Mesothelial cell of epicardium (in vitro differentiated cells): ENCODE measurements at regions not wholly inside any gene's neighbourhood (a gene's known extent, or its start where the extent isn't known, plus 50 kb on each side); places are given as distances from the start of the nearest gene placed in this dataset.
A peak's percentile ranks its signal among the peaks of the same experiment; 100 is the strongest.

Experiments used
- DNase-seq, 2 experiments: peaks; one replicate each; pipeline ENCODE4 v3.0.0; 2021; ENCODE audit warnings: low spot score in 2 of 2; ENCODE audit not compliant: unreplicated experiment in 2 of 2
- H3K27ac Mint-ChIP-seq: 2 replicates; pipeline ENCODE4 v1.8.0; 2021; ENCODE audit warnings: mixed read lengths
- H3K27me3 Mint-ChIP-seq: 2 replicates; pipeline ENCODE4 v1.8.0; 2021; ENCODE audit warnings: low read depth, mixed read lengths
- H3K36me3 Mint-ChIP-seq: 2 replicates; pipeline ENCODE4 v1.8.0; 2021; ENCODE audit warnings: mixed read lengths
- H3K4me1 Mint-ChIP-seq: 2 replicates; pipeline ENCODE4 v1.8.0; 2021; ENCODE audit warnings: mixed read lengths
- H3K4me3 Mint-ChIP-seq: 2 replicates; pipeline ENCODE4 v1.8.0; 2021; ENCODE audit warnings: mild to moderate bottlenecking, moderate library complexity, mixed read lengths
- H3K9me3 Mint-ChIP-seq: 2 replicates; pipeline ENCODE4 v1.8.0; 2021; ENCODE audit warnings: mixed read lengths
- TF ChIP-seq, protein P1 (sequence below): fragments of 200-600 bp; sonication (generic); IDR thresholded peaks from one replicate; pipeline ENCODE4 v1.5.0; 2021; ENCODE audit warnings: antibody characterized with exemption; ENCODE audit not compliant: unreplicated experiment

DNA sequence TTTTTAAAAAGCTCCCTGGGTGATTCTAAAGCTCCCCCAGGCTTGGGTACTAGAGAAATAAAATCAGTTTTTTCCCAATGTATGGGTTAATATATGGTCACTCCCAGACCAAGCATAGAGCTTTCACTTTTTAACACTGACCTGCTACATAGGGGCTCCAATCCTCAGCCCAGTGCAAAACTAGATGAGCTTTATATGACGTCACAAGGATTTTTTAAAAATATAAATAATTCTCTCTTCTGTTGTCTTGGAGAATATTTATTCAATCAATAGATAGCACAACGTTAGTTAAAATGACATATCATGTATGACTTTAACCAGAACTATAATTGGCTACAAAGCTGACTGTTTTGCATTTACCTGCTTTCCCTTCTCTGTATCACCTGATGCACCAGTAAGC lies 137.9 kb upstream of the TMCC3 start:
- TF ChIP-seq, protein P1, sequence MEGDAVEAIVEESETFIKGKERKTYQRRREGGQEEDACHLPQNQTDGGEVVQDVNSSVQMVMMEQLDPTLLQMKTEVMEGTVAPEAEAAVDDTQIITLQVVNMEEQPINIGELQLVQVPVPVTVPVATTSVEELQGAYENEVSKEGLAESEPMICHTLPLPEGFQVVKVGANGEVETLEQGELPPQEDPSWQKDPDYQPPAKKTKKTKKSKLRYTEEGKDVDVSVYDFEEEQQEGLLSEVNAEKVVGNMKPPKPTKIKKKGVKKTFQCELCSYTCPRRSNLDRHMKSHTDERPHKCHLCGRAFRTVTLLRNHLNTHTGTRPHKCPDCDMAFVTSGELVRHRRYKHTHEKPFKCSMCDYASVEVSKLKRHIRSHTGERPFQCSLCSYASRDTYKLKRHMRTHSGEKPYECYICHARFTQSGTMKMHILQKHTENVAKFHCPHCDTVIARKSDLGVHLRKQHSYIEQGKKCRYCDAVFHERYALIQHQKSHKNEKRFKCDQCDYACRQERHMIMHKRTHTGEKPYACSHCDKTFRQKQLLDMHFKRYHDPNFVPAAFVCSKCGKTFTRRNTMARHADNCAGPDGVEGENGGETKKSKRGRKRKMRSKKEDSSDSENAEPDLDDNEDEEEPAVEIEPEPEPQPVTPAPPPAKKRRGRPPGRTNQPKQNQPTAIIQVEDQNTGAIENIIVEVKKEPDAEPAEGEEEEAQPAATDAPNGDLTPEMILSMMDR = no peak
- peaks cover 1% of the 10 kb centered on the region for H3K36me3 Mint-ChIP-seq

DNA sequence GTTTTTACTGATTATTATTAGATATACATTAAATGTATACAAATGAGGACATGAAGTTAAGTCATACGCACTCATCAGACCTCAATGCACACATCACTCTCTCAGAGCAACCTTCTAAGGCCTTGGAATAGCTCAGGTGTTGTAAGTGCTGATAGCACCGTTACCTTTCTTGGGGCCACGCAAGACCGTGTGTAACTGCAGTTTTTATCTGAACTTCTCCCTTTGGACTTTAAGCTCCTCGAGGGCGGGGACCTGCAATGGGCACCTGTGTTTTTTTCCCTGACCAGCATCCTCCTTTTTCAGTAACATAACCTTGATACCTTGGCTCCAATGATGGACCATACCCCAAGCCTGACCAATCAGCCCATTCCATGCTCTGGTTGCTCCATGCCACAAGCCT lies 136.5 kb upstream of the TMCC3 start:
- Mint-ChIP-seq H3K27ac (no peak overlapping the region), H3K4me1 (peaks cover 18% of the 10 kb centered on the region), H3K4me3 (no peak overlapping the region), H3K36me3 (peaks cover 1% of the 10 kb centered on the region), H3K27me3 (peaks cover 91% of the 10 kb centered on the region), H3K9me3 (peaks cover 10% of the 10 kb centered on the region)
- DNase-seq = no peak
- TF ChIP-seq, protein P1 = no peak

More for the DNA sequence above, 137.9 kb upstream of the TMCC3 start:
- Mint-ChIP-seq H3K27me3 (peaks cover 88% of the 10 kb centered on the region), H3K9me3 (peaks cover 4% of the 10 kb centered on the region), H3K4me1 (peaks cover 28% of the 10 kb centered on the region), H3K4me3 (no peak overlapping the region), H3K27ac (no peak overlapping the region)
- no peak for DNase-seq

DNA sequence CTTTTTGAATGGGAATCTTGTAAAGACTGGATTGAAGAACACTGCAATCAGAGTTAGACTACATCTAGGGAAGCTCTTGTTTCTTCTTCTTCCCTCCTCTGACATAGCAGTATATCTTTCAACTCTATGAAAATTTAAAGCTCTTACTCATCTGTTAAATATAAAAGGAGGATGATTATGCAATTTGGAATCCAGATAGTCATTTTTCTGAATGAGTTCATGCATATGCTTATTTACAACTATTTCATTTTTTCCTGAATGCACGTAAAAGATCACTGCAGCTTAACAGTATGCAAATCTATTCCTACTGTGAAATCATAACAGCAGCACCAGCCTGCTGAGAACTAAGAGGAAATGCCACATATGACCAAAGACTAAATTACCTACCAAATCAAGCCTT lies 133.5 kb upstream of the TMCC3 start:
- no peak overlapping the region for H3K4me3 Mint-ChIP-seq
- peaks cover 91% of the 10 kb centered on the region for H3K27me3 Mint-ChIP-seq
- peaks cover 1% of the 10 kb centered on the region for H3K36me3 Mint-ChIP-seq
- no peak for DNase-seq
- peaks cover 10% of the 10 kb centered on the region for H3K9me3 Mint-ChIP-seq
- peaks cover 12% of the 10 kb centered on the region for H3K4me1 Mint-ChIP-seq
- no peak overlapping the region for H3K27ac Mint-ChIP-seq
- TF ChIP-seq, protein P1 = no peak

DNA sequence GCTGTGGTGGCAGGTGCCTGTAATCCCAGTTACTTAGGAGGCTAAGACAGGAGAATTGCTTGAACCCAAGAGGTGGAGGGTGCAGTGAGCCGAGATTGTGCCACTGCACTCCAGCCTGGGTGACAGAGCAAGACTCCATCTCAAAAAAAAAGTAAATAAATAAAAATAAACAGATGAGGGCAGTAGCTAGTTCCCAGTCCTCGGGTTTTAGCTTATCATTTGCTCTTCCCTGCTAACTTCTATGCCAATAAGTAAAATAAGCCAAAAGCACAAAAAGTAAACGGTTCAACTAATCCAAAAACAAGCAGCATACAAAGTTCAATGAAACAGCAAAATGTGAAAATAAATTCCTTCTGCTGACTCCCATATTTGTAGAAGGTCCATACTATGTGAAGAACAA lies 133.0 kb upstream of the TMCC3 start:
- H3K27me3 Mint-ChIP-seq = peaks cover 90% of the 10 kb centered on the region
- peaks cover 13% of the 10 kb centered on the region for H3K4me1 Mint-ChIP-seq
- peaks cover 1% of the 10 kb centered on the region for H3K36me3 Mint-ChIP-seq
- no peak for DNase-seq
- no peak overlapping the region for H3K4me3 Mint-ChIP-seq
- TF ChIP-seq, protein P1 = no peak
- no peak overlapping the region for H3K27ac Mint-ChIP-seq
- H3K9me3 Mint-ChIP-seq = peaks cover 10% of the 10 kb centered on the region

DNA sequence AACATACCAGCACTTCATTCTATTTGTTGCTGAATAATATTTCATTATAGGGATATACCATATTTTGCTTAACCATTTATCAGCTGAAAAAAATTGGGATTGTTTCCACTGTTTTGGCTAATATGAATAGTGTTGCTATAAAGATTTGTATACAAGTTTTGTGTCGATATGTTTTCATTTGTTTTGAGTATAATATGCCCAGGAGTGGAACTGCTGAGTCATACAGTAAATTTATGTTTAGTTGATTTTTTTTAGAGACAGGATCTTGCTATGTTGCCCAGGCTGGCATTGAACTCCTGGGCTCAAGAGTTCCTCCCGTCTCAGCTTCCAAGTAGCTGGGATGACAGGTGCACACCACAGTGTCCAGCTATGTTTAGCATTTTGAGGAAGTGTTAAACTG lies 131.5 kb upstream of the TMCC3 start:
- H3K27me3 Mint-ChIP-seq = peaks cover 93% of the 10 kb centered on the region
- H3K27ac Mint-ChIP-seq = no peak overlapping the region
- H3K4me1 Mint-ChIP-seq = peaks cover 19% of the 10 kb centered on the region
- peaks cover 1% of the 10 kb centered on the region for H3K36me3 Mint-ChIP-seq
- TF ChIP-seq, protein P1 = no peak
- no peak for DNase-seq
- H3K9me3 Mint-ChIP-seq = peaks cover 10% of the 10 kb centered on the region
- no peak overlapping the region for H3K4me3 Mint-ChIP-seq

DNA sequence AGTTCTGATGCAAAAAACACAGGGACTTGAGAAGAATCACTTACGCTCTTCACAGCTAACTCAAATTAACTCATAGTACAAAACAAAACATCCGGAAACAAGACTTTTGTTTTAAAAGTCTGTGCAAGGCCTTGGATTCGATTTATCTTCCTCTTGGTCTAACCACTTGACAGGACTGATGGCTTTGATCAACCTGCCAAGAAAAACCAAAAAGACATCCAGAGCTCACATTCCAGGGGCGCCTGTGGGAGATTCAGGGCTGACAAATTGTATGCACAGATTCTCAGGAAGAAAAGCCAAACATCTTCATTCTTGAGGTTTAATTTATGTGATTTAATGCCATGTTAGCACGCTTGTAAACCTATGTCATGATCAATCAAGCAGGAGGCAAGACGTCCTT lies 129.1 kb upstream of the TMCC3 start:
- Mint-ChIP-seq H3K36me3 (peaks cover 1% of the 10 kb centered on the region), H3K4me1 (peaks cover 19% of the 10 kb centered on the region), H3K27me3 (peaks cover 94% of the 10 kb centered on the region), H3K4me3 (no peak overlapping the region), H3K27ac (peak overlapping the region; percentile 1), H3K9me3 (peaks cover 6% of the 10 kb centered on the region)
- no peak for DNase-seq
- TF ChIP-seq, protein P1 = no peak
